UCSD-AML1 (cell line): ENCODE measurements at regions not wholly inside any gene's neighbourhood (a gene's known extent, or its start where the extent isn't known, plus 50 kb on each side); places are given as distances from the start of the nearest gene placed in this dataset.

Source experiments
- DNase-seq: peaks from one replicate; lab custom pipeline; 2025; ENCODE audit not compliant: unreplicated experiment; lab: John Stamatoyannopoulos, UW

DNA sequence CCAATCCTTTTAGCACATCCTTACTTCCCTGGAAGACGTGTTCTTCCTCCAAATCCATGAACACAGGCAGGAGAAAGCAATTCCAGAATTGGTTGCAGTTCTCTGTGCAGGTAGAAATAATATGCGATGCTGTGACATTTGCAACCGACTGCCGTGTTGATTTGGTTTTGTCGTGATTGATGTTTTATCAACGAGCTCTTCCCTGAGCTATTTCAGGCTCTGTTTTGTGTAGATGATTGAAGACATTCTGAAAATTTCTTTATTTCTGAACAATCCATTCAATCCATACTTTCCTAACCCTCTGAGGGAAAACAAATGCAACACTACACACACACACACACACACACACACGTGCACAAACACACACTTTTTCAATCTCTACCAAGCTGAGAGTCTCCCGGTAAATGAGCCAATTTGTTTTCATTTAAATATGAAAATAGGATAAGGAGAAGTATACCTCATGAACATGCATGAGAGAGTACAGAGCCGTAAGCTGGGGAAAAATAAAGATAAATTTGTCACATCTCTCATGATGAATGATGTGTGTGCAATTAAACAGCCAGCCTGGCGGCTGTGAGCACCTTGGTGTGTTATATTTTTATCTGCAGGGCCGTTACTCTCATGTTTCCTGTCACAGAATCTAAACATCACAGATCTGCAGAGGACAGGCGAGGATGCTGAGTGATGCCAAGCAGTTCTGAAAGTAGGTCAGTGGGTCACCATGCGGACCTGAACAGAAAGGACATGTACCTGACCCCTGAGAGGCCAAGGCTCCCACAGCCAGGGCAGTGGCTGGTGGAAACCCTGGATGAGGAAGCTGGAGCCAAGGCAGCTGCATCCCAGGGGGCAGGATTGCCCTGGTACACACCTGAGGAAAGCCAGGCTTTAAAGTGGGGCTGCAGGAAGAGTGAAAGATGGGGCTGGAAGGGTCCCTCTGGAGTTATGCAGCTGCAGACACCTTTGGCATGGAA lies 64.8 kb downstream of the PDCL3 start:
- DNase-seq: no peak

DNA sequence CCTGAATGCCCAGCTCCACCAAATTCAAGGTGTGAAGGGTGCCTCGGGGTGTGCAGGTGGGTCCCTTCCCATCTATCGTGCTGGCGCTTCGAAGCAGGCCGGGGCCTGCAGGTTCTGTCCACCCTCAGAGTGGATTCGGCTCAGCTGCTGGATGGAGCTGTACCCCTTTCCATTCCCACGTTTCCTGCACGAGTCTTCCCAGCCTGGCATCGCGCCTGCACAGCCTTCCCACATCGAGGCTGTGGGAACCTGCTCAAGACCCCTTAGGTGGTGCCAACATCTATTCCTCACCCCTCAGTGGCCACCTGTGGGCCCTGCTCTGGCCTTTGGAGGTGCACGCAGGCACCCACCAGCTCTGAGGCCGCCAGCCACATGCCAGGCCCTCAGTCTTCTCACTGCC lies 65.7 kb downstream of the PDCL3 start:
- no peak for DNase-seq

DNA sequence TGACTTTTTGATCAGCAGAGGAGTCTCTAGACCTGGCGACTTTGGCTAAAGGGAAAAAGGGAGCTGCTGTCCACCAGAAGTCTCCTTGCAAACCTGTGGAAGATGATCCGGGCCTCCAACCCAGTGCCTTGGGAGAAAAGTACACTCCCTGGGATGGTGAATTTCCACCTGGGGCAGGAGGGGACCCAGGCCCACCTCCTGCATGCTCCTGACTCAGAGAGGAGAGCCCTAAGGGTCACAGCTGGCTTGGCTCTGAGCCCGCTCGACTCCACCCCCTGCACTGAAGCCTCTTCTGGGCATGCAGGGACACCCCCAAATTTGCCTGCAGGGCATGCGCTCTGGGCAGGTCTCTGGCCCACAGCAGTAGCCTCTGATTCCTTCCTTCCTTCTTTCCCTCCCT lies 66.5 kb downstream of the PDCL3 start:
- DNase-seq: no peak

DNA sequence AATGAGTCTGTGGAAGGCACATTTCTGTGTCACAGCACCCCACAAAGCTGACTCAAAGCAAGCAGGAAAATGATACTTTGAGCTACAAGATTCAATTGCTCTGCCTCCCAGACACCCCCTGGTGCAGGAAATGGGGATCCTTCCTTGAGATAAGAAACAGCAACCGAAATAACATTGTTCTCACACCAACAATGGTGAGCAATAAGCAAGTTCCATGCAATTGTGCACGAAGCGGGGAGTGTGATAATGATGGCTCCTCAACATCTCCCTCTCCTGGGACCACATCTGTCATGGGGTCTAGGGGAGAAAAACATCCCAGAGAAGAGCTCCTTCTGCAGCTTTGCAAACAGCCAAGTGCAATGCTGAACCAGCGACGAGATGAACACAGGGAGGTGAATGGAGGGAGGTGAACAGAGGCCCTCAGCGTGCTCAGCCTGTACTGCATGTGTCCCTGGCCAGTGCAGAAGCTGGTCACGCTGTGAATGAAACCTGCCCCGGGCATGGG lies 67.7 kb downstream of the PDCL3 start:
- no peak for DNase-seq

DNA sequence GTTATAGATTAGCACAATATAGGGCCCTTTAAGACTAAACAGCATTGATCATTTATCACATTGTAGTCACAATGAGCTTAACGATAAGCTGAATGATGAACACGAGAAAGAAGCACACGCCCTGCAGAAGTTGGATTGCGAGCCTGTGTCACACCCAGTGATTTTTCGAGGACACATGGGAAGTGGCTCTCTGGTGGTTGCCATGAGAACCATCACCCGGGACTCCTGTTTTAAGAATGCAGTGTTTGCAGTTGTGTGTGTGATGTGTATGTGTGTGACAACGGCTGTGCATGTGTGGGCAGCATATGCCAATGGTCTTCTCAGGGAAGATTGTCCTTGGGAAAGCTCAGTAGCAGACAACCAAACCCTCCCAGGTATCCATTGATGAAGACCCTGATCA lies 69.2 kb downstream of the PDCL3 start:
- DNase-seq: no peak

DNA sequence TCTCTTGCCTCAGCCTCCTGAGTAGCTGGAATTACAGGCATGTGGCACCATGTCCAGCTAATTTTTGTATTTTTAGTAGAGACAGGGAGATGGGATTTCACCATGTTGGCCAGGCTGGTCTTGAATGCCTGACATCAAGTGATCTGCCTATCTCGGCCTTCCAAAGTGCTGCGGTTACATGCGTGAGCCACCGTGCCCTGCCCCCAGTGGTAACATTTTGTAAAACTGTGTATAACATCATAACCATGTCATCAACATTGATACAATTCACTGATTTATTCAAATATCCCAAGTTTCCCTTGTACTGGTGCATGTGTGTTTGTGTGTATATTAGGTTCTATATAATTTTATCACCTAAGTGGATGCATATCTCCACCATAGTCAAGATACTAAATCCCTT lies 70.0 kb downstream of the PDCL3 start:
- DNase-seq: no peak

DNA sequence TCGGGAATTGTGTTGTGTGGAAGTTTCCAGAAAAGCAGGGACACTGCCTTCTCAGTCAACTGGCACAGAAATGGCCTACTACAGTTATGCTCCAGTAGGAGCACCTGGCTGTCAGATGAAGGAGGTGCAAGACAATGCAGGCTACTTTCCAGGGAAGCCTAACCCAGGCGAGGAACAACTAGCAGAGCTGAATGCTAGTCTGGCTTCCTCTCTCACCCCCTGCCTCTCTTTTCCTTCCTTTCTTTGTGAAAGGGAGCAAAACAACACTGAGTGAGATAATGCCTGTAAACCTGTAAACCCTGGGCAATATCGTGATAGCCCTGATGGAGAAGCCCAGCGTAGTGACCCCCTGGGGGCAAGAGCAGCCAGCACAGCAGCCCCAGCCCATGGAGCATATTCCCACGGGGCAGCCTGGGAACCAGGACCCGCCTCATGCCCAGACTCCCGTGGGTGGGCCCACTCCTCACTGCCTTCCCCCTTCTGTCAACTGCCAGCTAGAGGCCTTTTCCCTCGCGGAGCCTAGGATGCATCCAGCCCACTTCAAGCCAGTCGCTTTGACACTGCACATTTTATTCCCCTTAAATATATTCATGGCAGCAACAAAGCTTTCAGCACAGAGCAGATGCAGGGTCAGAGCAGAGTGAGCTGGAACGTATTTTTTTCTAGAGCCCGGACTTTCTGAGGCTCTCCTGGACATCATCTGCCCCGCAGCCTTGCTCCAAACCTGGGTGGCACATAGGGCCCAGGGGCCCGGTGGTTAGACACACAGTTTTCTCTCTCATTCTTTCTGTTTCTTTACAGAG lies 77.0 kb downstream of the PDCL3 start:
- DNase-seq: no peak

DNA sequence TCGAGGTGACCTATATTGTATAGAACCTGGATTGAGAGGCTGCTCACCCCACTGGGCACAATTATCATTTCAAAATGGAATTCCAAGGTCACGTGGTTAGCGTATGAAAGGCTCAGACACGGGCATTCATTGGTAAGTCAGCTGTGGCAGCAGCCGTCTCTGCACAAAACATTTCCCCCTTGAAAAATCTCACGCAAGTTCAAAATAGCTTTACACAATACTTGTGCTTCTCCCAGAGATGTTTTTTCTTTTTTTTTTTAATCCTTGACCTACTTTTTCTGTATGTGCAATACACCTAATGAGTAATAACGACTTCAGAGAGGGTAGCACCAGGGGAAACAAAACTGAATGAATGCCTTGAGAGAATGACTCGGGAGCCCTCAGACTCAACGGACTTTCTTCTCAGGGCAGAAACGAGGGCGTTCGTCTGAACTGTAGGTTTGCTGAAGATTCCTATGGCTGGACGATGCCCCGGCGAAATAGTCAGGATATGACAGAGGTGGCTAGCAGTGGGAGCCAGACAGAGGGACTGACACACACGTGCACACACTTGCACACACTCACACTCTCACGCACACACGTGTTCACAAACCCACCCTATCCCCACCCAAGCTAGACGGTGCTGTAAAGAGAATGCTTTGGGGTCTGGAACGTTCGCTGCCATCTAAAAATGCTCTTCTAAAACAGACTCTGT lies 77.8 kb downstream of the PDCL3 start:
- no peak for DNase-seq

DNA sequence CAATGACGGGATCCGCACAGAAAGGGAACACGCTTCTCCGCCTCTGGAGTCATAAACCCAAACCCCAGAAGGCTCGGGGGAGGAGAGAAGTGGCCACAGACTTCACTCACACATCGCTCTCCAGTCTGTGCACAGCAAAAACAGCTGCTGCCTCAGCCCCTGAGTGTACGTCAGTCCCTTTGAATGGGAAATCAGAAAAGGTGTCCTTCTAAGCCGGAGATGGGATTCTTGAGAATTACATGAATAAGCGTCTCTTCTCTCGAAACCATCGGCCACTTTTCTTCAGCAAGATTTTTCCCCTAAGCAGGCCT lies 78.3 kb downstream of the PDCL3 start:
- DNase-seq: no peak

DNA sequence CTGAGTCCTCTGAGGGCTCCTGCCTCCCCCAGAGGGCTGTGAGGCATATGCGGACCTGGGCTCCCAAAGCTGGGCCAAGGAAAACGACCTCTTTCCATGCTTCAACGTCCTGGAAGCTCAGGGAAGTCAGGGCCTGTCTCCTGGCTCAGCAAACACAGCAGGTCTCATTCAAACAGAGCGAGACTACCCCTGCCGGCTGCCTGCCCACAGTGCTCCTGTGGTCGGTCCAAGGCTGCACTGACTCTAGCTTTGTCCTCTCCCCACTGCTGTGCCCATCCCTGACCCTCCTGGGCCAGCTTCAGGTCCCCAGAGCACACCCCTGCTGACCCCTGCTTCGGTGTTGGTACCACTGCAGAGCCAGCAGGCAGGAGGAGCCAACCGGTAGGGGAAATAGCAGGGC lies 79.6 kb downstream of the PDCL3 start:
- no peak for DNase-seq

DNA sequence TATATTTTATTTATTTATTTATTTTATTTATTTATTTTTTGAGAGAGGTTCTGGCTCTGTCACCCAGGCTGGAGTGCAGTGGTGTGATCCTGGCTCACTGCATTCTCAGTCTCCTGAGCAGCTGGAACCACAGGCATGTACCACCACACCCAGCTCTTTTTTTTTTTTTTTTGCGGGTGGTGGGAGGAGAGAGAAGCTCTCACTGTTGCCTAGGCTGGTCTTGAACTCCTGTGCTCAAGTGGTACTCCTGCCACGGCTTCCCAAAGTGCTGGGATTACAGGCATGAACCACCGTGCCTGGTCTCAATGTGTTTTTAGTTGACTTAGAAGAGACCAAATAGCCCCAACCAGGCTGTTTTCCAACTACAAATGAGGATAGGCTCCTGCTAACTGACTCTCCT lies 80.7 kb downstream of the PDCL3 start:
- DNase-seq: no peak

DNA sequence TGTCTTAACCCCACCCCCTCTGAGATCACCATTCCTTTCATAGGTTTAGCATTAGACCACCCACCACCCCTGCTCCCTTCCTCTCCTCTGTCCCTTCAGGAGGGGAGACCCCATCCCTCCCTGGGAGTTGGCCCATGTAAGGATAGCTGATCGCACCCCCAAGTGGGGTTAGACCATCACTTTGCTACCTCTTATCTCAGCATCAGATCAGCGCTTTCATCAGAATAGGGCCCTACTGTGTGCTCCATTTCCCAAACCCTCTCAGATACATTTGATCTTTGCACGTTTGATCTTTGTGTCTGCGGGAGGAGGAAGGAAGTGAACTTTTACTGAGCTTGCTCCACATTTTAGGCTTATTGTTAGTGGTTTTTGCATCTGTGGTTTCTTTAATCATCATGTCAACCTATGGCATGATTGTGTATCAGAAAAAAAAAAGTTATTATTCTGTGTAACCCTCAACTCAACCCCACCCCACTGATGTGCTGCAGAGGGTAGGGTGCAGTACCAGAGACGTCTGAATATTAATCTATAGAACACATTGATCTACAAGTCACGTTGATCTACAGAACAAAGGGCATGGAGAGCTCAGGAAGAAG lies 81.2 kb downstream of the PDCL3 start:
- DNase-seq: no peak

DNA sequence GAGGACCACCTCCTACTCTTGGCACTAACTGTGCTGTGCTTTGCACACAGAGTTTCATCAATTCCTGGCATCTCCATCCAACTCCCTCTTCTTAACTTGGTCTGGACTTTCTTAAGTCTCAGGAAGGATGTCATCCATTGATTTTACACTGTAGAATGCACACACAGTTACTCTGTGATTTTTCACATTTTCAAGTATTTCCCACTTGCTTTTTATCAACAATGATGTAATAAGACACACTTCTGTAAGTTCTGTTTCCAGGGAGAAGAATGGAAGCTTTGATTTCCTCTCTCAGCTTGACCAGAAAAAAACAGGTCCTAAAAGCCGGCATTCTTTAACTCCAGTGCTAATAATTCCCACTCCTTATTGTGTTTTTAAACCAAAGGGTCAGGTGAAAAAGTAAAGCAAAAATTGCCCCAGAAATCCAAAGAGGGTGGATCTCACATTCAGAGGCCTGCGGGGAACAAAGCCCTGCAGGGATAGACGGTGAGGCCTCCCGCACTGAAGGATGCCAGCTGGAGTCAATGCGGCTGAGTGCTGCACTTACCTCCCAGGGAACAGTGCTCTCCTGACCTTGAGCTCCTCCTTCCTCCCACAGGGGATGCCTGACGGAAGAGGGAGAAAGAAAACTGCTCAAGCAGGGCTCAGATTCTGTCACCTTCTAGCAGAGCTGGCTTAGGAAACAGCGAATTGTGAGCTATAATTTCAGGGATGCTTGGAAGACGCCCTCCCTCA lies 83.1 kb downstream of the PDCL3 start:
- no peak for DNase-seq

DNA sequence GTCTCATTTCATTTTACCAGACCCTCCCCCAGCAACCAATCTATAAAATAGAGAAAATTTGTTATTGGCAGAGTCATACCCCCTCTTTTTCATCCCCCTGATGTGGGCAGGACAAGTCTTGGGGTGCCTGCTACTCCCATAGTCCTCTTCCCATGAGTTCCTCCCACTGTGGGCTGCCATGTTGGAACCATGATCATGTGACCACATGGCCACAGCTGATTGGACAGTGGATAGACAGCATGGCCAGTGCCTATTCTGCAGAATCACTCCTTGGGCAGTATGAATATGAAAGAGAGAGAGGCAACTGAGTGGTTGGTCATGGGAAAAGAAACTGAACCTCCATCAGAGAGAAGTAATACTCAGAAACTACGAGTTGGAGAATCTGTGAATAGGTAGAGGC lies 84.9 kb downstream of the PDCL3 start:
- no peak for DNase-seq

DNA sequence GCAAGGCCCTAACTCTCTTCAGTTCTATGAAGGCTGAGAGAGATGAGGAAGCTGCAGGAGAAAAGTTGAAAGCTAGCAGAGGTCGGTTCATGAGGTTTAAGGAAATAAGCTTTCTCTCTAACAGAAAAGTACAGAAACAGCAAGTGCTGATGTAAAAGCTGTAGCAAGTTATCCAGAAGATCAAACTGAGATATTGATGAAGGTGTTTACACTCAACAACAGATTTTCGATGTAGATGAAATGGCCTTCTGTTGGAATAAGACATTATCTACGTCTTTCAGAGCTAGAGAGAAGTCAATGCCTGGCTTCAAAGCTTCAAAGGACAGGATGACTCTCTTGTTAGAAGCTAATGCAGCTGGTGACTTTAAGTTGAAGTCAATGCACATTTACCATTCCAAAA lies 87.4 kb downstream of the PDCL3 start:
- no peak for DNase-seq

DNA sequence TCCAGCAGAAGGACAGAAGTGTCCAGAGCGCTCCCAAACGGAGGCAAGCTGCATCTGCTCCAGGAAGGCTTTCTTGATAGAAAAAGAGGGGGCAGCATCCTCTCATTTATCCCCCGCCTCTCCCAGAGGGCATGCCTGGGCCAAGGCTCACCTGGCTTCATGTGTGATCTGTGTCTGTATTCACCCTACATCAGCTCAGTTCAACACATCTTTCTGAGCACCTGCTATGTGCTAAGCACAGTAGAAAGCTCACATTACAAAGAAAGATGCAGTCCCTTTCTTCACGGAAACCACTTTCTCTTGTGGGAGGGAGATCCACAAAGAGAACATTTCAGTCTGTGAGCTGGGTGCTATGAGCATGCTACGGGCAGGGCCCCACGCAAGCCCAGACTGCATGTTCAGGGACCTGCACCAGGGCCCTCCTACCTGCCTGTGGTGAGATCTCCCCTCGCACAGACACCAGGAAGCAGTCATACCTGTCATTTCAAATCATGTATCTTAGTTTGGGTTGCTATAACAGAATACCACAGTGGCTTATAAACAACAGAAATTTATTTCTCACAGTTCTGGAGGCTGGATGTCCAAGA lies 90.7 kb downstream of the PDCL3 start:
- DNase-seq: no peak

DNA sequence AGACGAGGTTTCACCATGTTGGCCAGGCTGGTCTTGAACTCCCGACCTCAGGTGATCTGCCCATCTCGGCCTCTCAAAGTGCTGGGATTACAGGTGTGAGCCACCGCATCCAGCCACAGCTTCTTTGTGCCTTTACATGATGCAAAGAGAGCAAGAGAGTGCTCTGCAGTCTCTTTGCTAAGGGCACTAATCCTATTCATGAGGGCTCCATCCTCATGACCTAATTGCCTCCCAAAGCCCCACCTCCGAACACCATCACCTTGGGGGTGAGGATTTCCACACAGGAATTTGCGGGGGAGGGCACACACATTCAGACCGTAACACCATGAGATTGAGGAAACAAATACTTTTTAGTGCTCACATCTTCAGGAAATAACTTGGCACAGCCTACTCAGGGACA lies 91.8 kb downstream of the PDCL3 start:
- no peak for DNase-seq

DNA sequence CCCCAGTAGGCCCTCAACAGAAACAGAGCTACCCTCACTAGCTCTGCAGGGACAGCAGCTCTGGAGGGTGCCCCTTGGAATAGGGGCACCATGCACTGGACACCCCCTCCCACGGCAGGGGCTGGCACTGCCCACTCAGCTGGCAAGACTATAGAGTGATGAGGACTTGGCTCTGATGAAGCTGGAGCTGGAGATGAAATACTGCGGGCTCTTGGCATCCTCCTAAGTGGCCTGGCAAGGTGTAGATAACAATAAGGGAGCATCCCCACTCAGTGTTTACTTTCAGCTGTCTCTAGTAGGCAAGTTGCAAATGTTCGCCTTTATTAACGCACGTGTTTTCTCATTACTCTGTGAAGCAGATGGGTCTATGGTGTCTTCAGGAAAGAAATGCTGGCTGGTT lies 92.7 kb downstream of the PDCL3 start:
- no peak for DNase-seq

DNA sequence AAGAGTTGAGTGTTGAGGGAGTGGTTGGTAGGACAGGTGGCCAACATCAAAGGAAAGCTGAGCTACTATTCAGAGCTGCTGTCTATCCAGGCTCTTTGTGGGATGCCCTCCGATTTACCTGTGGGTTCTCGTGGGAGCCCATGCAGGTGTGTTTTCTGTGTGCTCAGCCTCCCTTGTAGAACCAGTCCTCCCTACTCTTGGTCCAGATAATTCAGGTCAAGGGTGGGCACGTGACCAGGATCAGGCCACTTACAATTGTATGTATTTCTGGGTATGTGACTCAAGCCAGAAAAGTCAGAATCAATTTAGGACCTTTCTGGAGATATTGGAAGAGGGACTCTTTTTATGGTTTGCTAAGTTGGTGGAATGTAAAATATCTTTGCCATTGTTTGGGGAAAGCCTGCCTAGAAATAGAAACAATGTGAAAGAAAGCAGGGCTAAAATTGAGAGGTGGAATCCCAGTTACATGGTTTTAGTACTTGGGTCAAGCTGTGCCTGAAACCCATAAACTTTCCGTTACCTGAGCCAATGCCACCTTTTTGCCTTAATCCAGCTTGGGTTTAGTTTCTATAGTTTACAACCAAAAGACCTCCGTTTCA lies 93.2 kb downstream of the PDCL3 start:
- no peak for DNase-seq

DNA sequence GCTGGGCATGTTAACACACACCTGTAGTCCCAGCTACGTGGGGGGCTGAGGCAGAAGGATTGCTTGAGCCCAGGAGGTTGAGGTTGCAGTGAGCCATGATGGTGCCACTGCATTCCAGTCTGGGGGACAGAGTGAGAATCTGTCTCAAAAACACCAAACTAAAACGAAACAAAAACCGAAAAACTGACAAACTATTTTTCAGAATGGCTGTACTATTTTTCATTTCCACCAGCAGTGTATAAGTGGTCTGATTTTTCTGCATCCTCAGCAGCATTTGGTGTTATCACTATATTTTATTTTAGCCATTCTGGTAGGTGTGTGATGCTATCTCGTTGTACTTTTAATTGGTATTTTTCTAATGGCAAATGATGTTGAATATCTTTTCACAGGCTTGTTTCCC lies 95.2 kb downstream of the PDCL3 start:
- DNase-seq: no peak
